ENCODE measurements at regions not wholly inside any gene's neighbourhood (a gene's known extent, or its start where the extent isn't known, plus 50 kb on each side); places are given as distances from the start of the nearest gene placed in this dataset.

- TF ChIP-seq CTCF (conservative IDR thresholded peaks at IDR 0.05) = no peak
- no peak overlapping the region for H3K27ac ChIP-seq
These were observed 730.3 kb downstream of the TRIML1 start for GRCh38 chr4:188869581-188869980.

- no peak for TF ChIP-seq CTCF (conservative IDR thresholded peaks at IDR 0.05)
- no peak overlapping the region for H3K27ac ChIP-seq
These were observed 733.6 kb downstream of the TRIML1 start for GRCh38 chr4:188872809-188873208.

- H3K27ac ChIP-seq = no peak overlapping the region
- TF ChIP-seq CTCF (conservative IDR thresholded peaks at IDR 0.05) = no peak
These were observed 737.6 kb downstream of the TRIML1 start for GRCh38 chr4:188876881-188877280.

GRCh38 chr4:188879598-188879997 is 740.4 kb downstream of the TRIML1 start:
- no peak overlapping the region for H3K27ac ChIP-seq
- TF ChIP-seq CTCF (conservative IDR thresholded peaks at IDR 0.05) = no peak

GRCh38 chr4:188887905-188888304 is 748.7 kb downstream of the TRIML1 start:
- H3K27ac ChIP-seq = no peak overlapping the region
- no peak for TF ChIP-seq CTCF (conservative IDR thresholded peaks at IDR 0.05)

- no peak for TF ChIP-seq CTCF (conservative IDR thresholded peaks at IDR 0.05)
- H3K27ac ChIP-seq = no peak overlapping the region
These were observed 753.6 kb downstream of the TRIML1 start for GRCh38 chr4:188892837-188893236.

- H3K27ac ChIP-seq = no peak overlapping the region
- no peak for TF ChIP-seq CTCF (conservative IDR thresholded peaks at IDR 0.05)
These were observed 764.7 kb downstream of the TRIML1 start for GRCh38 chr4:188903986-188904385.

- TF ChIP-seq CTCF (conservative IDR thresholded peaks at IDR 0.05) = no peak
- no peak overlapping the region for H3K27ac ChIP-seq
These were observed 765.4 kb downstream of the TRIML1 start for GRCh38 chr4:188904617-188905016.

All from VCaP (cell line).